SIG-M5 treated with dmso at 0.1 percent for 504 hours (cell line): ENCODE measurements at regions not wholly inside any gene's neighbourhood (a gene's known extent, or its start where the extent isn't known, plus 50 kb on each side); places are given as distances from the start of the nearest gene placed in this dataset.
"Not testable (repeated sequence)": the region's sequence is repeated elsewhere in the genome, so short reads cannot be mapped to it uniquely, and the experiment has no call there.

Source experiments
- DNase-seq: peaks from one replicate; lab custom pipeline; 2025; ENCODE audit not compliant: unreplicated experiment; lab: John Stamatoyannopoulos, UW

DNA sequence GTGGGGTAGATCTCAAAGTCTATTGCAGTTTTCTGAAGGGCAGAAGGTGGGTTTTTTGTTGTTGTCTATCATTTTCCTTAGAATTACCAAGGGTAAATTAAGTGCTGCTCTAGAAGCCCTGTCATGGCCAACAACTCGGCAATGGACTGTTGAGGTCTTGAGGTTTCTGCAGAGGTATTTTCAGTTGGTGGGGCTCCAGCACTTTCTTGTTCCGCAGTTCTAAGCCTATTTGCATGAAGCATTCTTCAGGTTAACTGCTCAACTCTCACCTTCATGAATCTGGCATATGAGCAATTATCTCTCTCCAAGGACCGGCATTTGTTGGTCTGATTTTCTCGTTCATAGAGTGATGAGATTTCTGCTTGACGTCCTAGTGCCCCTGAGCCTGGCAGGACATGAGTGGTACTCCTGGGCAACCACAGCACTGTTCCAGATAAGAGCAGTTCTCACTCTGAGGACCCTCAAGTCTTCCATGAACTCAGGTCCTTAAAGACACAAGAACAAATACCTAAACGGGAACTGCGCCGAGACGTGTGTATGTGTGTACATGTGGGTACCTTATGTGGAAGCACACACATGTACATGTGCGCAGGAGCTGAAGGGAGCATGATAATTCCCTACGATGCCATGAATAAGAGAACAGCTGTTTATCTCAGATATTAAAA, 544.5 kb downstream of the CSNK1G3 start:
- no peak for DNase-seq

DNA sequence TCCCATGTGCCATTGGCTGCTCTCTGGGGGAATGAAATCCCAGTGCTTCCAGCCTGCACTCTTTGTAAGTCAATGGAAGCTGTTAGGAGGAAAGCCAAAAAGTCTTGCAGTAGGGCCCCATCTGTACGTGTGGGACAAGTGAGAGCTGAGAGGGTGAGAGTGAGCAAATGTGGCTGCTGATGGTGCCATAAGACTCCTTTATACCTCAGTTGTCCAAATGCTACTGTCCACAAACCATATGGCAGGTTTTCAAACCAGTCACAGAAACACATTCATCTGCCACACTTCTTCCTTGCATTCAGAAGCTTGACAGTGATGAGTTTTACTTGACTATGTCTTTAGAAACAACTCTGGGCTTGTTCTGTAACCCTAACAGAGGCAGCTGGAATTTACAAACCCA, 543.8 kb downstream of the CSNK1G3 start:
- no peak for DNase-seq

DNA sequence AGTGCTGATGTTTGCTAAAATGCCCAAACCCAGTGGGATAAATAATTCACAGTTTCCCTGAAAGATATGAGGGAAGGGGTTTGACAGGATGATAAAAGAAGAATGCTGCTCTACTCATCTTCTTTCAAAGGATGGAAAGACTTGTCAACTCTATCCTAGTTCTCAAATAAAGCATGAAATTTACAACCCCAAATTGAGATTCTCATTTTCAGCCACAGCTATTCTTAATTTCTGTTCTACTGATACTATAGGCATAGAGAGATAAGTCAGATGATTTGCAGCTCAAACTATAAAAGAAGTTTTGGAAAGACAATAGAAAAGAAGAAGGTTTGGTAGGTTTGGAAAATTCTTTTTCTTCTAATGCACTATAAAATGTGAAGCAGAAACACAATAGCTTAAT, 542.6 kb downstream of the CSNK1G3 start:
- no peak for DNase-seq

DNA sequence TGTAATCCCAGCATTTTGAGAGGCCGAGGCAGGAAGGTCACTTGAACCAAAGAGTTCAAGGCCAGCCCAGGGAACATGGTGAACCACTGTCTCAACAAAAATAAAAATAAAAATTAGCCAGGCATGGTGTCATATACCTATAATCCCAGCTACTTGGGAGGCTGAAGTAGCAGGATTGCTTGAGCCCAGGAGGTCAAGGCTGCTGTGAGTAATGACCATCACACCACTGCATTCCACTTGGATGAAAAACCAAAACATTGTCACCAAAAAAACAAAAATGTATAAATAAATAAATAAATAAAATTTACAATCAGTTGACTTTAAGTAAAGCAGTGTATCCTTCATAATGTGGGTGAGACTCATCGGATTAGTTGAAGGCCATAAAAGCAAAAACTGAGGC, 541.4 kb downstream of the CSNK1G3 start:
- no peak for DNase-seq

DNA sequence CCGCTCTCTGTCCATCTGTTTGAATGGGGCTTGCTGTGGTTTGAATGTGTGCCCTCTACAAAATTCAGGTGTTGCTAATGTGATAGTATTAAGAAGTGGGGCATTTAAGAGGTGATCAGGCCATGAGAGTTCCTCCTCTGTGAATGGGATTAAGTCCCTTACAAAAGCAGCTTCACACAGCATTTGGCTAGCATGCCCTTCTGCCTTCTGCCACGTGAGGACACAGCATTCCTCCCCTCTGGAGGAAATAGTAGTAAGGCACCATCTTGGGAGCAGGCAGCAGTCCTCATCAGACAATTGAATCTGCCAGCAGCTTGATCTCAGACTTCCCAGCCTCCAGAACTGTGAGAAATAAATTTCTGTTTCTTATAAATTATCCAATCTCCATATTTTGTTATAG, 540.2 kb downstream of the CSNK1G3 start:
- DNase-seq, result no peak

DNA sequence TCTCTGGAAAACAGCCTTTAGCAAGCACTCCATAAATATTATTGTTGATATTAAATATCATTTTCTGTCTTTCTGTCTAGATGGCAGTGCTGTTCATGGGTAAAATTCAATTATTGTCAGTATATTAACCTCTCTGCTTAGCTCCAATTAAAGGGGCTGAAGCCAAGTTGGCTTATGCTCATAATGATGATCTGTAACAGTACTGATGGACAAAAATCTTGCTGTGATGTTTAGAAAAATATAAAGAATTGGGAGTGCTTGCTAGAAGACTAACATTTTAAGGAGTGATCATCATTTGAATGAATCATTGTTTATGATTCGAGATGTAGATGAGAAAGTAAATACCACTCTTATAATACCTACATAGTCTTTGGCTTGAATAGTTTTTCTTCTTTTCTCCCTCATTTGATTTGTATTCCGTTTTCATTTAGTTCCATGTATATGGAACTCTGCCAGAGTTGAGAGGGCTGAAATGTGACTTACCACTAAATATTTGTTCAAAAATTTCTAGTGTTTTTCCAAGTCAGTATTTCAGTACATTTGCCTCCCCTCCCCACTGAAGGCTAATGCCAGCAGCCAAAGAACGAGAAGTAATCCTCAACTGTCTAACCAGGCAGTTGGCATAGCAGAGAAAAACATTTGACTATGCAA, 538.3 kb downstream of the CSNK1G3 start:
- no peak for DNase-seq

DNA sequence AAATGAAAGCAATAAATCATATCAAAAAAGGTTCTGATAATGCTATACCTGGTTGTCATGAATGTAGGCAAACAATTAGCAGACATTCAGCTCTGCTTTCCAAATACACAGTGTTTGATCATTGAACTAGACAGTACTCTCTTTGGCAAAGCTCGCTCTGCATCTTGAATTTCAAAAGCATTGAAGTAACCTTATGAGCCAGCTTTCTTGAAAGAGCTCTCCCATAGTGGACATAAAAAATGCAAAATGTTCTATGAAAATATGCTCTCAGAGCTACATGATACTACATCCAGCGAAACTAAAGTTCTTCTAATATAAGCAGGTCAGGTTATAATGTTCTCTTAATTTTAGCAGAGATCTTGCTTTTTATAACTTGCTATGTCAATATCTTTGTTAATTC, 533.4 kb downstream of the CSNK1G3 start:
- no peak for DNase-seq

DNA sequence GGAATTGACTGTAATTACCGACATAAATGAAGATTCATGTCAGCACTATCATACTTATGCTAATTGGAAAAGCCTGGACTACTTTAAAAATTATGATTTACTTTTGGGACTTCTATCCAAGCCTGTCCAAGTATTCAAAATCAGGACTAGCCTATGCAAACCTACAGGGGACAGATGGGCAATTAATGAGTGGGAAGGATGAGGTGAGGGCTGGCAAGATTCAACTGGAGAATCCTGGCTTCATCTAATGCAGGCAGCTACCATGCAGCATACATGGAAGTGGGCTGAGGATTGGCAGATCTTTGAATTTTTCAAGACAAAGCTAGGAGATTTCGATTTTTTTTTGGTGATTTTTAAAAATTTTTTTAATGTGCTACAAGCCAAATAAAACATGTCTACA, 532.6 kb downstream of the CSNK1G3 start:
- no peak for DNase-seq

DNA sequence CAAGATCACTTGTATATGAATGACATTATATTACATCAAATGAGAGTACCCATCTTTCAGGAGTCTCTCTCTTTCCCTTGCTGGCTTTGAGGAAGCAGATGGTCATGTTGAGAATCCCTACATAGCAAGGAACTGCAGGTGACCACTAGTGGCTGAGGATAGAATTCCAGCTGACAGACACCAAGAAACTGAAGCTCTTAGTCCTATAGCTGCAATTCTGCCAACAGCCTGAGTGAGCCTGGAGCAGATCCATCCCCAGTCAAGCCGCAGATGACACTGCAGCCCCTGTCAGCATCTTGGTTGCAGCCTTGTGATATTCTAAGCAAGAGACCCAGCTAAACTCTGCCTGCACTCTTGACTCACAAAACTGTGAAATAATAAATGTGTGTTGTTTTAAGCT, 531.5 kb downstream of the CSNK1G3 start:
- peak; percentile 39 for DNase-seq

DNA sequence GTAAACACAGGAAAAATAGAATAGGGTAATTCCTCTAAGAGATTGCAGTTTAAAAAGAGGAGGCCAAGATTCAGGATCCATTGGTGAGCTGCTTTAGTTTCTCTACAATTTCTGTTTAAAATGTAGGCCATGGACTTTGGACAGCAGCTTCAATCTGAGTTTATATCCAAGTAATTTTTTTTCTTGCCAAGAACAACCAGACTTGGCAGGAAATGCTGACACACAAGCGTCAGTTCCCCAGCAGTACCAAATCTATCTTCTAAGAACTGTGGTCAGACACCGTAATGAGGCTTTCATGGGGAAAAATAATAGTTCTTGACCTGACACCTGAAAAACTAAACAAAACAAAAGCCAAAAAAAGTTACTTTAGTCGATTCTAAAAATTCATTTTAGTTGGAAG, 528.8 kb downstream of the CSNK1G3 start:
- no peak for DNase-seq

DNA sequence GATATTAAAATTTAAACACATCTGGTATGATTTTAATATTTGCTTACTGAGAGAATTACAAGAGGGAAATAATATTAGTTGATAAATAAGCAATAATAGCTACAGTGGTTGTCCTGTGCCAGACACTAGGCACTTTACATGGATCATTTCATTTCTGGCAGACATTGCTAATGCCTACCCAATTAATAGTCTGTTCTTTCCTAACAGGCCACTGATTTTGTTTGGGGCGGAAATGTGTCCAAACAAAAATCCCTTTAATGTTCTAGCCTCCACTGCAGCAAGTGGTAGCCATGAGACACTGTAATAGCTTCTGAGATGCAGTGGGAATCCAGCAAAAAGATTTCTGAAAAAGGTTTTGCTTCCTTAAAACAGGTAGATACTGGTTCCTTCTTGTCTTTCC, 527.4 kb downstream of the CSNK1G3 start:
- DNase-seq, result no peak

DNA sequence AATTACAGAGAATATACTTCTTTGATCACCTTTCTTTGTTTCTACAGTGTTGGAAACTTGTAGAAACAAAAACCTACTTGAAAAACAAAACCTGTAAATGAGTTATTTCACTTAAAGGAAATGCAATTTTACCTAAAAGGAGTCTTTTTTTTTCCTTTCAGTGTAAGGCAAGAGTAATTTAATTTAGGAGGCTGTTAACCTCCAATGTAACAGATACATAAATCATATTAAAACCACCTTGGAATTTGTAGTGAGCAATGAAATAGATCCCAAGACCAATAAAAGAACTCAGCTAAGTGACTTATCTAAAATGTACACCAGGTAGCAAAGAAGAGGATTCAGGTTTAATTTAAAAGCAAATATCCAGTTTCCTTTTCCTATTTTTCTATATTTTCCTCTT, 524.8 kb downstream of the CSNK1G3 start:
- no peak for DNase-seq

DNA sequence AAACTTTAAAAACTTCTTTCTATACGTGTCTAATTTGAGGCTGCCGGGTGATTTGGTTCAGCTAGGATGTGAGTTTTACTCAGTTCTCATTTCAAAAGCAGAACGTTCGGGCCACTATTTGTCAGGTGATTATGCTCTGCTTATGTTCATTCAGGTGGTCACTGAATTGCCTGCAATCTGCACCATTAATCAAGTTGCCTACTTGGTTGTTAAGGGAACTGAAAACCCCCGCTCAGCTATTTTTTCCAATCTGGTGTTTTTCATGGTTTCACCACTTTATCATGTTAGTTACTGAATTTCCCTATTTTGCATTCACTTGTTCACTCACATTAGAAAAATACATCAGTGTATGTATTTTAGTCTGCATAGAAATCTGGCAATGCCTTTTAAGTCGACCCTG, 523.0 kb downstream of the CSNK1G3 start:
- no peak for DNase-seq

DNA sequence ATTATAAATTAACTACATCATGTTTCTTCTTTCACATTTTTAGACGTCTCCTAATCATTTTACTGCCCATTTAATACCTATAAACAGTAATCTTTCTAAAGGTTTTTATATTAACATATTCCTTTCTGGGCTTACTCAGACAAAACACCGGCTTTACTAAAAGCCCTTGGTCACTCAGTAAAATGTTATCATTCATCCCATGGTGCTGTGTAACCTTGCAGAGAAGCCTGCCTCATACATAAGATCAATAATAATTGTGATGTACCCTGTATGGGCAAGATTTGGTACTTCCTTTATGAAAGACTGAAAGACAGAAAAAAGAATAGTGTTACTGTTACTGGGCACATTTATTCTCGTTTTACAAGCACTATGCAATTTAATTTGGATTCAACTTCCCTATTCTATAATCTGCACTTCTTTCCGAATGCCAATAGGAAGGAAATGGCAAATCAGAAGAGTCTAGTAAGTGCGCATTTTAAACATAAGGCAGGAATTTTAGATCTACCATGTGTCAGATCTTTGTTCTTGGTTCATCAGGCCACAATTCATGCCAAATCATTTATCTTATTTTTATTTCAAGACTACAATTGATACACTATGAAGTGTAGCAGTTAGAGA, 522.2 kb downstream of the CSNK1G3 start:
- DNase-seq, result no peak

DNA sequence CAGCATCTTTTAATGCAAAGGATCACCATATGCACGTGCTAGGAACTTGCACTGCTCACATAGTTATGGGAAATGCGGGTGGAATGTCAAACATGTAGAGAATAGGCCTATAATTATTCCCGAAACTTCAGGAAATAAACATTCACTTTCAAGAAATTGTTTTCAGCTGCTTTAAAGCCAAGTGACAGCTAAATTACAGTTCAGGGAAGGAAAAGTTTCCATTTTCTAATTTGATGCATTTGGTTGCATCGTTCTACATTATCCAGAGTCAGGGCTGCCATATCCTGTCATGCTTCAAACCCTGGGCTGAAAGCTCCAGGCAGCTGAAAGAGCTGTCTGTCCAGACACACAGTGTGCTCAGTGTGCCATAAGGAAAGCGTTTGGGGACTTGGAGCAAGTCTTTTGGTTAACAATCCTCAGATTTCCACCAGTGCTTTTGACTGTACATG, 518.1 kb downstream of the CSNK1G3 start:
- DNase-seq, result no peak

DNA sequence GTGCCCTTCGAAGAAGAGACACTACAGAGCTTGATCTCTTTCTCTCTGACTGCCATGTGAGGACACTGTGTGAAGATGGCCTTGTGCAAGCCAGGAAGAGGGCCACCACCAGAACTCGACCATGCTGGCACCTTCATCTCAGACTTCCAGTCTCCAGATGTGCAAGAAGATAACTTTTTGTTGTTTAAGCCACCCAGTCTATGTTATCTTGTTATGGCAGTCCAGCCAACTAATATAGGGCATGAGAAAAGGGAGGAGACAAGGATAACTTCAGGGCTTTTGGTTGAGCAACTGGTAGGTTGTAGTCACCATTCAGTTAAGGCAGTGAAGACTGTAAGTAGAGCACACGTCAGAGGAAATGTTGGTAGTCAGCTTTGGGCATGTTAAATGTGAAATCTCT, 515.5 kb downstream of the CSNK1G3 start:
- DNase-seq, result no peak

DNA sequence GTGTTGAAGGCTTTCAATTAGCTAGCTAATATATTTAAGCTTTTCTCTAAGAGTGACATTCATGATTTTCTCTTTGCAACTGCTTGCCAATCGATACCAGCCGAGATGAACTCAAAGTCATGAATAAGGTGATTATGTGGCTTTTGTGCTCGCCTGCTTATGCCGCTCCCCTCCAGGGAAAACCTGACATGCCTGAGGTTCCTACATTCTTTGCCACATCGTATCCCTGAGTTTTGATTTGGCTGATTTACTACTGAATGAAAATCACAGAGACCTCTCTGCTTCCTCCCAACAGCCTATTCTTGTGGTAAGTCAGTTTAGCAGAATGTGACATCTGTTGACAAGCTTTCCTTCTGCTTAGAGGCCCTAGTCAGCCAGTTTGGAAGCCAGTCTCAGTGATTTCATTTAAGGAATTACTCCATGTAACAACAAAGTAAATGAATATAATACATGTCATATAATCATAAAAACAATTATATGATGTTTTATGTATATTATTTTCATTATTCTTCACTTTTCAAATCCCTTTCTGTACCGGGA, 513.4 kb downstream of the CSNK1G3 start:
- no peak for DNase-seq

DNA sequence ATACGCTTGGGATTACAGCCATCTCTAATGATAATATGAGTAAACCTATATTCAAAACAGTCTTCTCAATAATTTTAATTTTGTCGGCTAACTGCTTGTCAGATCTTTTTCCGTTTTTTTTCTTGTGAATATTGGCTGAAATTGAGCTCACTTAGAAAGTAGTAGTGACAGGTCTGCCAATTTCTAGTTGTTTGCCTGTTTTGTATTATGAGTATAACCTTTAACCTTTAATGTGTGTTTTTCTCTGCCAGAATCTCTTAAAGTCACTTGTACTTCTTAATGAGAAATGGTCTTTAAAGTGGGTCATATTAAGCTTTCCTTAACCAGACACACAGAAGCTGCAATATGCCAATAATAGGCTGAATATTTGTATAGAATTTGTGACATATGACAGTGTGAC, 511.0 kb downstream of the CSNK1G3 start:
- DNase-seq, result no peak

DNA sequence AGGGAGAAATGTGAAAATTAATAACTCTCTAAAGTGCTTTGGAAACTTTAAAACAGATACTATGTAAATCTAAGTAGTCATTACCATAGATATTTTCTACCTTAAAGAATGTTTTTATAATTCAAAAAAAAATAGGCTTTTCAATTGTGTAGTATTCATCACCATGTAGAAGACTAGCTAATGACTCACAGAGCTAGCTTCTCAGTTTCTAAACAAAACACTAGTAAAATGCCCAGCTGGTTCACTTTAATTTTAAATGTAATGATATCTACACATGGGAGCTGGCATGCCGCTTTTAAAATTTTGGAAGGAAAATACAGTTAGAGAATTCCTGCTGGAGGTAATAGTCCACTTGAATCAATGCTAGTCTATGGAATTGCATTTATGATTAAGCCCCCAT, 509.8 kb downstream of the CSNK1G3 start:
- DNase-seq, result no peak

DNA sequence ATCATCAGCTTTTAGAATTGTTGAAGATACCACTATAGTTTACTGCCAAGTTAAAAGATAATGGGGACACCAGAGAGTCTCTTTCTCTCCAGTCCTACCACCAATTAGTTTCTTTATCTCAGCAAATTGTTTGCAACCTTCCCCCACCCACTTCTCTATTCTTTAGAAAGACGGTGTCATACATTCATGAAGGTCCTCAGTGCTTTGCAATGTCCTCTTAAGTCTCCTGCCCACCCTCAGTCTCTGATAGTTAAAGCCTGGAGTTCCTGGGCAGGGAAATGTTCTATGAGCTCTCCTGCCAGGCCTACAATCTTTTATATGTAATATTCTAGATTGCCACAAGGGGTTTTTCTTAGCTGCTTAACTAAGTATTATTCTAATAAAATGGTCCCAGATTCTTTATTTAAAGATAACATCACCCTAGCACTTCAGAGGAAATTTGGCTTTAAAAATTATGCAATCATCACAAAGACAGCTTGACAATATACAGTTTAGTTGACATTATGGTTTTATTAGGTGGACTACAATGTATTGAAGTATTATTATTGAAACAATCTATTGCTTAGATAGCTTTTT, 509.2 kb downstream of the CSNK1G3 start:
- no peak for DNase-seq

DNA sequence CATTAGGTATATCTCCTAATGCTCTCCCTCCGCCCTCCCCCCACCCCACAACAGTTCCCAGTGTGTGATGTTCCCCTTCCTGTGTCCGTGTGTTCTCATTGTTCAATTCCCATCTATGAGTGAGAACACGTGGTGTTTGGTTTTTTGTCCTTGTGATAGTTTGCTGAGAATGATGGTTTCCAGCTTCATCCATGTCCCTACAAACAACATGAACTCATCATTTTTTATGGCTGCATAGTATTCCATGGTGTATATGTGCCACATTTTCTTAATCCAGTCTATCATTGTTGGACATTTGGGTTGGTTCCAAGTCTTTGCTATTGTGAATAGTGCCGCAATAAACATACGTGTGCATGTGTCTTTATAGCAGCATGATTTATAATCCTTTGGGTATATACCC, 505.3 kb downstream of the CSNK1G3 start:
- DNase-seq, result not testable (repeated sequence)
